Ovary (tissue), 3 donors: ENCODE measurements at regions not wholly inside any gene's neighbourhood (a gene's known extent, or its start where the extent isn't known, plus 50 kb on each side); places are given as distances from the start of the nearest gene placed in this dataset.

Experiments used
- CTCF ChIP-seq, 3 donors: fragments of 450-650 bp in 2 of 3; fragments of 200-600 bp in 1 of 3; IDR thresholded peaks; one replicate each; pipeline versions ENCODE4 v1.5.1 to v1.8.0; 2016 to 2022; ENCODE audit warnings: antibody characterized with exemption in 3 of 3, mild to moderate bottlenecking in 1 of 3
- EP300 ChIP-seq: sonication (generic); formaldehyde crosslinking; IDR thresholded peaks from one replicate; pipeline ENCODE4 v1.6.1; 2017; ENCODE audit warnings: antibody characterized with exemption
- POLR2A ChIP-seq: fragments of 450-650 bp; IDR thresholded peaks from one replicate; pipeline ENCODE4 v1.6.1; 2017; ENCODE audit warnings: antibody characterized with exemption, mild to moderate bottlenecking, moderate library complexity
- donor health status: DM: no; HTN: no; CAD: no.

- TF ChIP-seq CTCF (IDR thresholded peaks at IDR 0.05) (no peak), POLR2A (no peak), EP300 (no peak)
Measured at GRCh38 chrX:4322916-4323315, 609.5 kb upstream of the PRKX start.
